Nephron (organoid): ENCODE measurements at regions not wholly inside any gene's neighbourhood (a gene's known extent, or its start where the extent isn't known, plus 50 kb on each side); places are given as distances from the start of the nearest gene placed in this dataset.

Source experiments
- H3K27ac Mint-ChIP-seq, 3 experiments: 2 replicates each; pipeline ENCODE4 v1.8.0; 2020; ENCODE audit warnings: mixed read lengths in 3 of 3, mild to moderate bottlenecking in 2 of 3, moderate library complexity in 1 of 3
- H3K27me3 Mint-ChIP-seq: 2 replicates; pipeline ENCODE4 v1.8.0; 2021; ENCODE audit warnings: low read depth, mild to moderate bottlenecking, moderate library complexity, mixed read lengths
- H3K36me3 Mint-ChIP-seq: 2 replicates; pipeline ENCODE4 v1.8.0; 2020; ENCODE audit warnings: low read depth, mixed read lengths
- H3K4me1 Mint-ChIP-seq: 2 replicates; pipeline ENCODE4 v1.8.0; 2020; ENCODE audit warnings: mixed read lengths
- H3K4me3 Mint-ChIP-seq, 3 experiments: 2 replicates each; pipeline ENCODE4 v1.8.0; 2020; ENCODE audit warnings: mild to moderate bottlenecking in 3 of 3, mixed read lengths in 3 of 3, moderate library complexity in 2 of 3
- H3K9me3 Mint-ChIP-seq: 2 replicates; pipeline ENCODE4 v1.8.0; 2020; ENCODE audit warnings: mixed read lengths
- TF ChIP-seq, protein P1 (sequence below), 3 experiments: fragments of 200-600 bp; sonication (generic); IDR thresholded peaks; one replicate each; pipeline ENCODE4 v1.5.0; 2021; ENCODE audit warnings: antibody characterized with exemption in 3 of 3; ENCODE audit not compliant: unreplicated experiment in 3 of 3

DNA sequence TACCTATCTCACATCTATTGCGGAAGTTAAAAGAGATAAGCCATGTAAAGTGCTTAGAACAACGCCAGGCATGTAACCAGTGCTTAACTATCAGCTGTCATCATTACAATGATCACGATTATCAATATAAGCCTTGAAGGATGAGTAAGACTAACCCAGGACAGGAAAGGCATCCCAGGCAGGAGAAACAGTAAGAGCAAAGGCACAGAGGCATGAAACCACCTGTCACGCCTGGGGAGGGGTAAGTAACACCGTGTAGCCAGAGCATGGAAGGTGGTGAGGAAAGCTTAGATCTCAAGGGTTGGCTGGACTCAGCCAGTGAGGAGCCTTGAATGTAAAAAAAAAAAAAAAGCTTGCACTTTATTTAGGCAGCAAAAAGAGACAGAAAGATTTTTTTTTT, 71.7 kb upstream of the NOCT start:
- Mint-ChIP-seq H3K9me3 (peaks cover 2% of the 10 kb centered on the region), H3K36me3 (no peaks in the 10 kb centered on the region), H3K4me3 (no peak overlapping the region), H3K4me1 (peaks cover 5% of the 10 kb centered on the region), H3K27me3 (peaks cover 5% of the 10 kb centered on the region), H3K27ac (no peak overlapping the region)
- TF ChIP-seq, protein P1, sequence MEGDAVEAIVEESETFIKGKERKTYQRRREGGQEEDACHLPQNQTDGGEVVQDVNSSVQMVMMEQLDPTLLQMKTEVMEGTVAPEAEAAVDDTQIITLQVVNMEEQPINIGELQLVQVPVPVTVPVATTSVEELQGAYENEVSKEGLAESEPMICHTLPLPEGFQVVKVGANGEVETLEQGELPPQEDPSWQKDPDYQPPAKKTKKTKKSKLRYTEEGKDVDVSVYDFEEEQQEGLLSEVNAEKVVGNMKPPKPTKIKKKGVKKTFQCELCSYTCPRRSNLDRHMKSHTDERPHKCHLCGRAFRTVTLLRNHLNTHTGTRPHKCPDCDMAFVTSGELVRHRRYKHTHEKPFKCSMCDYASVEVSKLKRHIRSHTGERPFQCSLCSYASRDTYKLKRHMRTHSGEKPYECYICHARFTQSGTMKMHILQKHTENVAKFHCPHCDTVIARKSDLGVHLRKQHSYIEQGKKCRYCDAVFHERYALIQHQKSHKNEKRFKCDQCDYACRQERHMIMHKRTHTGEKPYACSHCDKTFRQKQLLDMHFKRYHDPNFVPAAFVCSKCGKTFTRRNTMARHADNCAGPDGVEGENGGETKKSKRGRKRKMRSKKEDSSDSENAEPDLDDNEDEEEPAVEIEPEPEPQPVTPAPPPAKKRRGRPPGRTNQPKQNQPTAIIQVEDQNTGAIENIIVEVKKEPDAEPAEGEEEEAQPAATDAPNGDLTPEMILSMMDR (IDR thresholded peaks at IDR 0.05; ENCODE audit: unreplicated experiment in 3 of 3) = no peak

DNA sequence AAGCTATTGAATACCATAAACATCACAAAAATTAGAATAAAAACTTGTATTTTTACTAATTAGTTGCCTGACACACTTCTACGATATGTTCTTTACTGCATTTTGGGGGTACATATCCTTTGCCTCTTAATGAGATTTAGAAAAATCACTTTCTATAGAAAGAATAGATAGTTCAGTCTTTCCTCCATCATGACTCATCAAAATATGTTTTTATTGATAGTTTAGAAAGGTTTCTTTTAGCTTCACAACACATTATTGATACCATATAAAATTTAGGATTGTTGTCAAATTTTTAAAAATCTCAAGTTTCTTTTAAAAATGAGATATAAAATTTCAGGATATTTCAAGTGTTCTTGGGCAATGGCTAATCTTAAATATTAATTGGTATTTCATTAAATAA, 74.5 kb upstream of the NOCT start:
- no peak overlapping the region for H3K27ac Mint-ChIP-seq
- no peaks in the 10 kb centered on the region for H3K9me3 Mint-ChIP-seq
- H3K27me3 Mint-ChIP-seq = peaks cover 5% of the 10 kb centered on the region
- H3K4me3 Mint-ChIP-seq = no peak overlapping the region
- TF ChIP-seq, protein P1 (IDR thresholded peaks at IDR 0.05; ENCODE audit: unreplicated experiment in 3 of 3) = no peak
- no peaks in the 10 kb centered on the region for H3K36me3 Mint-ChIP-seq
- H3K4me1 Mint-ChIP-seq = peaks cover 15% of the 10 kb centered on the region

DNA sequence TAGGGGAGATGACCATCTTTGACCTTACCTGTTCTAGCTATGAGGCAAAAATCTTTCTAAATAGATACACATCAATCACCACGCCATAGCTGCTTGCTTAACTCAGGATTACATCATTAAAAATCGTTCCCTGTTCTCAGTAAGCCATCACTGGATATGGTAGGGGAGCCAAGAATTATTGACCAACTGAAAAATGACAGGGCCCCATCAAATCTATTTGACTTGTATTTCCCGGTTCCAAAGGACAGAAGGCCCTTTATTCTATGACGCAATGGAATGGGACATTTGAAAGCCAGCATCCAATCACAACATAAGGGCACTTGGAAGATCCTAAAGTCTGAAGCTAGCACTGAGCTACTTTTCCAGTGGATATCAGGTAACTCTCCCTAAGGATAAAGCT, 75.6 kb upstream of the NOCT start:
- TF ChIP-seq, protein P1 (IDR thresholded peaks at IDR 0.05; ENCODE audit: unreplicated experiment in 3 of 3) = no peak
- Mint-ChIP-seq H3K36me3 (no peaks in the 10 kb centered on the region), H3K4me3 (no peak overlapping the region), H3K27ac (no peak overlapping the region), H3K4me1 (peaks cover 15% of the 10 kb centered on the region), H3K9me3 (no peaks in the 10 kb centered on the region), H3K27me3 (peaks cover 5% of the 10 kb centered on the region)

DNA sequence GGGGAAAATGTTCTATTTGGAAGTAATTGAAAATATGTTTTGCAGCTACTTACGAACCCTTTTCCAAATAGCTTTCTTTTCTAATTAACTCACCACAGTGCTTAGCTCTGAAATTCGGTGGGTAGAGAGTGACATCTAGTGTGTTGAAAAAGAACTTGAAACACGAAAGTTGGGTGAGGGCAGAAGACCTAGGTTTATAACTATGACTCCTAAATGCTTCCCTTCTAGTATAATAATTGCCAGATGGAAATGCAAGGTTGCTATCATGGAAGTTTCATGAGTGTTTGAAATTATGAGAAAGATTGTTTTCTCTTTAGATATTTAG, 77.3 kb upstream of the NOCT start:
- peak overlapping the region in 1 of 3 experiments; percentile 0 for H3K27ac Mint-ChIP-seq
- peaks cover 15% of the 10 kb centered on the region for H3K4me1 Mint-ChIP-seq
- TF ChIP-seq, protein P1 (IDR thresholded peaks at IDR 0.05; ENCODE audit: unreplicated experiment in 3 of 3) = peak; percentile 57 to 65 (median 60)
- no peak overlapping the region for H3K4me3 Mint-ChIP-seq
- peaks cover 5% of the 10 kb centered on the region for H3K27me3 Mint-ChIP-seq
- no peaks in the 10 kb centered on the region for H3K36me3 Mint-ChIP-seq
- no peaks in the 10 kb centered on the region for H3K9me3 Mint-ChIP-seq

DNA sequence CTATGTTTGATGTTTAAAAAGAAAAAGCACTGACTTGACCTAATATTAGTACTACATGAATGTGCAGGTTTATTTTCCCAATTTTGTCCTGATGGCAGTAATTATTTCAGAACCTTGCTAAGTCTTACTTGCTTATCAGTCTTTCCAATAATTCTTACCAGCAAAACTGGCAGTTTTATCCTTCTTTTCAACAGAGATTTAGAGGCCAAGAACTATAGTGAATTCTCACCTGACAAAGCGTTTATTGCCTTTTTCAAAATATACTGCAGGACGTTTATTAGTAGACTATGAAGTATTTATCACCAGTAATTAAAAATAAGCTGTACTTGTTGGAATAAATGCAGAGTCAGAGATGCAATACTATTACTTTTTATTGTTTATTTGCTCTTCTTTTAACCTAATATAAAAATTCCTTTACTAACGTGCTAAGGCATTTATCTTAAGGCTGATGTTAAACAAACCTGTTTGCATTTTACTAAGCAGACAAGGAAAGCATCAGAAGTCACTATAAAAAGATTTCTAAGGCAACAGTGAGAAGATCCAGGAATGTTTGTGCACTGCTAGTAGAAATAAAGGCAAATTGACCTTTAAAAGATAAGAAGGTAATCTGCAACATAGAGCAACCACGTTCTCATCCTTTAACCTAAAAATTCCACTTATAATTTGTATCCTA, 80.3 kb upstream of the NOCT start:
- Mint-ChIP-seq H3K9me3 (no peaks in the 10 kb centered on the region), H3K27ac (no peak overlapping the region), H3K36me3 (no peaks in the 10 kb centered on the region), H3K4me1 (peaks cover 15% of the 10 kb centered on the region), H3K4me3 (no peak overlapping the region), H3K27me3 (peaks cover under 1% of the 10 kb centered on the region)
- TF ChIP-seq, protein P1 (IDR thresholded peaks at IDR 0.05; ENCODE audit: unreplicated experiment in 3 of 3) = no peak

DNA sequence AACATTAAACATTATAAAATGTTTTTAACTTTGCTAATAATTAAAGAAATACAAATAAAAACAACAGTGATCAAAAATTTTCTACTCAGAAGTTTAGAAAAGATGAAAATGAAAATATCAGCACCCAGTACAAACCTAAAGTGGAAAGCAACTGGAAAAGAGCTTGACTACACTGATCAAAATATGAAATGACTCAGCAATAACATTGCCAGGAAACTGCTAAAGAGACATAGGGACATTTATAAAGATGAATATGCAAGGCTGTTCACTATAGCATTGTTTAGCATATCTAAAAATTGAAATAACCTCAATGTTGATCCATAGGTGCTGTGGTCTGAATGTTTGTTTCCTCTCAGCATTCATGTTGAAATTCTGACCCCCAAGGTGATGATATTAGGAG, 88.5 kb upstream of the NOCT start:
- Mint-ChIP-seq H3K27me3 (no peaks in the 10 kb centered on the region), H3K9me3 (no peaks in the 10 kb centered on the region), H3K4me1 (no peaks in the 10 kb centered on the region)

More for the DNA sequence above, 88.5 kb upstream of the NOCT start:
- H3K27ac Mint-ChIP-seq = no peak overlapping the region
- TF ChIP-seq, protein P1 (IDR thresholded peaks at IDR 0.05; ENCODE audit: unreplicated experiment in 3 of 3) = no peak
- no peaks in the 10 kb centered on the region for H3K36me3 Mint-ChIP-seq
- no peak overlapping the region for H3K4me3 Mint-ChIP-seq
